AML-193 (cell line): ENCODE measurements at regions not wholly inside any gene's neighbourhood (a gene's known extent, or its start where the extent isn't known, plus 50 kb on each side); places are given as distances from the start of the nearest gene placed in this dataset.
"Not testable (repeated sequence)": the region's sequence is repeated elsewhere in the genome, so short reads cannot be mapped to it uniquely, and the experiment has no call there.

Experiments
- DNase-seq, 2 experiments: peaks; one replicate each; lab custom pipeline; 2025; lab: John Stamatoyannopoulos, UW

DNA sequence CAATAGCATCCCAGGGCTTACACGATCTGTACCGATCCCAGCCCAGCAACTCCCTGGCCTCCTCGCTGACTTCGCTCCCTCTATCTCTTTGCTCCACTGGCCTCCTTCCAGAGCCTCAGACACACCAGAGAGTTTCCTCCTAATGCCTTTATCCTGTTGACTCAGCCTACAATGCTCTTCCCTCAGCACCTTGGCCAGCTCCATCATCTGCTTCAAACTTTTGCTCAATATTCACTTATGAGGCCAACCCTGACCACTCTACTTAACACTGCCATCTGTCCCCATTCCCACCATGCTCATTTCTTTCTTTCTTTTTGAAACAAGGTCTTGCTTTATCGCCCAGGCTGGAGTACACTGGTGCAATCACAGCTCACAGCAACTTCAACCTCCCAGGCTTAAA, 180.9 kb downstream of the CEP170 start:
- DNase-seq = not testable (repeated sequence)

DNA sequence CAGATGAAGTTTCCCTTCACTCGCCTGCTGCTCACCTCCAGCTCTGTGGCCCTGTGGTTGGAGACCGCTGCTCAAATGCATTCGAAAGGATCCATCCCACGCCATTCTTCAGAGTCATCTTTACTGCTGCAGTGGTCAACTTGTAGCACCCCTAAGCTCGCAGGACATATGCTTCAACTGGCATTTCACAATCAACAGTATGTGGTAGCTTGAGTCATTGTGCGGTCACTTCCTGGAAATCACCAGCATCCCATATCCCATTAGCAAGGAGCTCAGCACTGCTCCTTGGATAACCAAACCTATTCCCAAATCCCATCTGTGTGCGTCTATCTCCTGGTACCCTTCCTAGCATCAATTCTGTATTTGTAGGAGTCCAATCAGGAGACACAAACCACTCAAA, 188.0 kb downstream of the CEP170 start:
- DNase-seq = not testable (repeated sequence)

DNA sequence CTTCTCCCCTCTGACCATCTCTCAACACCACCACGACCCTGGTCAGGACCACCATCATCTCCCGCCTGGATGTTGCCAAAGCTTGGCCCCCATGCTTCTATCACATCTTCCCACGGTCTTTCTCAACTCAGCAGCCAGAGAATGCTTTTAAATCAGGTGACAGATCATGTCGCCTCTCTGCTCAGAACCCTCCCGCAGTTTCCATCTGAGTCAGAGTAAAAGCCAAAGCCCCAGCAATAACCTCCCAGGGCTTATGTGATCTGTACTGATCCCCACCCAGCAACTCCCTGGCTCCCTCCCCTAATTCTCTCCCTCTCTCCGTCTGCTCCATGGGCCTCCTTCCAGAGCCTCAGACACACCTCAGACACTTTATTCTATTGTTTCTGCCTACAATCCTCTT, 193.1 kb downstream of the CEP170 start:
- DNase-seq = not testable (repeated sequence)

DNA sequence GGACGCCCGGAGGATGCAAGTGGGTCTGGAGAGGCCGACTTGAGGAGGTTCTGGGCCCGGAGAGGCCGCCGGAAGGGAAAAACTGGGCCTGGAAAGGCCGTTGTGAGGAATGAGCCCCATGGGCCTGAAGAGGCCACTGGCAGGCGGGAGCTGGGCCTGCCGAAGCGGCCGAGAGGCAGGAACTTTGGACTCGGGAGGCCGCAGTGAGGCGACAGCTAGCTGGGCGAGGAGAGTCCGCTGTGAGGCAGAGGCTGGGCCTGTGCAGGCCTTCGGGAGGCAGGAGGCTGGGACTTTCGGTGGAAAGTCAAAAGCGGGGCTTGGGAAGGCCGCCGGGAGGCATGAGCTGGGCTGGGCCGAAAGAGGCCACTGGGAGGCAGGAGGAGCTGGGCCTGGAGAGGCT, 199.6 kb downstream of the CEP170 start:
- not testable (repeated sequence) for DNase-seq

DNA sequence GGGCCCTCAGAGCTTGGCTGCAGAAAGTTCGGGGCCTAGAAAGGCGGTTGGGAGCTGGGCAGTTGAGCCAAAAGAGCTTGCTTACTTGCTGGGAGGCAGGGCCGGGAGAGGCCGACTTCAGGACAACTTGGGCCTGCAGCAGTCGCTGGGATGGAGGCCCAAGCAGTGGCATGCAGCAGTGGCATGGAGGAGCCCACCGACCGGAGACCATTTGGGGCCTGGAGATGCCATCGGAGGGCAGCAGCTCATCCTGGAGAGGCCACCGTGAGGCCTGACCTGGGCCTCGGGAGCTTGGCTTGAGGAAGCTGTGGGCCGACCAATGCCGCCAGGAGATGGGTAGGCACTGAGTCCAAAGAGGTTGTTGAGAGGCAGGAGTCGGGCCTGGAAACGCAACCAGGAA, 200.0 kb downstream of the CEP170 start:
- DNase-seq = not testable (repeated sequence)

DNA sequence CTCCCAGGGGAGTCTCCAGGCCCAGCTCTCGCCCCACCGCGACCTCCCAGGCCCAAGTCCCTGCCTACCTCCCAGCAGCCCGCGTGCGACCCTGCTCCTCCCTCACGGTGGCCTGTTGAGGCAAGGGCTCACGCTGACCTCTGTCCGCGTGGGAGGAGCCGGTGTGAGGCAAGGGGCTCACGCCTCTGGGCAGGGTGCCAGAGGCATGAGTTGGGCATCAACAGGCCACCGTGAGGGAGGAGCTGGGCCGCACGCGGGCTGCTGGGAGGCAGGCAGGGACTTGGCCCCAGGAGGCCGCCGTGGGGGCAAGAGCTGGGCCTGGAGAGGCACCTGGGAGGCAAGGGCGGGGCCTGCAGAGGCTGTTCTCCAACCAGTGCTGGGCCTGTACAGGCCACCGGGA, 200.4 kb downstream of the CEP170 start:
- DNase-seq = not testable (repeated sequence)

DNA sequence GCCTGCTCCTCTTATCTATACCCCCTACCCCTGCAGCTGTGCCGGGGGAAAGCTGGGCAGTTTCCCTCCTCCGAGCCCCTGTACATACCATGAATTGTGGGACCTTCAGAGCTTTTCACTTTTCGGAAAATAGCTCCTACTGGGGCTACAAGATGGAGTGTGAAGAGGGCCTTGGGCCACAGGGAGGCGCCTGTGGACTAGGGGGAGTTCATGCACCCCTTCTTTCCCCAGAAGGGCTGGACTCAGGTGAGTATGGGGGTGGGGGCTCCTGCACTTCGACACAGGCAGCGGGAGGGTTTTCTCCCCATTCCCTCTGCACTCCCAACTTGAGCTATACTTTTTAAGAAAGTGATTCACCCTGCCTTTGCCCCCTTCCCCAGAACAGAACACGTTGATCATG, 202.0 kb downstream of the CEP170 start:
- not testable (repeated sequence) for DNase-seq

DNA sequence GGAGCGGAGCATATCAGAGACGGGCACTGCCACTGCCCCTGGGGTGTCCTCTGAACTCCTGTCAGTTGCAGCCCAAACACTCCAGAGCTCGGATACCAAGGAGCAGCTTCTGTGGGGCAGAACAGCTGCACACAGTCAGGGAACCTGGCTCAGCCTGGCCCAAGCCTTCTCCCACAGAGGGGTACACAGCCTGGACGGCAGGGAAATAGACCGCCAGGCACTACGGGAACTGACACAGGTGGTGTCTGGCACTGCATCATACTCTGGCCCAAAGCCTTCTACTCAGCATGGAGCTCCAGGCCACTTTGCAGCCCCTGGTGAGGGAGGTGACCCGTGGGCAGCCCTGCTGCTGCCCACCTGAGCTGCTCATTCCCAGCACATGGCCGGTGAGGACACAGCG, 204.5 kb downstream of the CEP170 start:
- not testable (repeated sequence) for DNase-seq

DNA sequence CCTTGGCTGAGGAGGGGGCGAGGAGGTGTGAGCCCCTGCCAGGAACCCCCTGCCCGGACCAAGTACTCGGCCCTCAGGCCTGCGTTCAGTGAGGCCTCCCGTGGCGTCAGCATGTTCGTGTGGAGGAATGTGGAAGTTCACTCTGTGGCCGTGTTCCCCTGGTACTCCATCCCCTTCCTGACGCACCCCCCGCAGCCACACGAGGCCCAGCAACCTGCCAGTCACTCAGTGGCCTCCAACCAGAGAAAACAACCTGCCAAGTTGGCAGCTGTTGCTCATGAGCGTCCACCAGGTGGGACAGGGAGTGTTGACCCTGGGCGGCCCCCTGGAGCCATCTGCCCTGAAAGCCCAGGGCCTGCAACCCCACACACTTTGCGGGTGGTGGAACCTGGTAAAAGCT, 205.4 kb downstream of the CEP170 start:
- not testable (repeated sequence) for DNase-seq

DNA sequence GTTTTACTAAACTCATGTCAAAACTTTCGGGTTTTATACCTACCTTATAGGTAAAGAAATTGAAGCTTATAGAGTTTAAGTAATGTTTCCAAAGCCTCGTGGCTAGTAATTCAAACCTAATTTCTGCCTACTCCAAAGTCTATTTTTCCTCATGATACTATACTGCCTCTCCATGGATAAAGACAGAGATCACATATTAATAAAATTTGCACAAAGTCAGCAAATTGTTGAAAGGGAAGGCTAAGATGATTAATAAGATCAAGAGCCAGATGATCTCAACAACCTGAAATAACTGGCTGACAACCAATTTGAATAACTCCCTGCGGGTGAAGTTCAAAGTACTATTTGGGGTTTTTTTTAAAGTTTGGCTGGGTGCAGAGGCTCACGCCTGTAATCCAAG, 233.7 kb downstream of the CEP170 start:
- DNase-seq = not testable (repeated sequence)

DNA sequence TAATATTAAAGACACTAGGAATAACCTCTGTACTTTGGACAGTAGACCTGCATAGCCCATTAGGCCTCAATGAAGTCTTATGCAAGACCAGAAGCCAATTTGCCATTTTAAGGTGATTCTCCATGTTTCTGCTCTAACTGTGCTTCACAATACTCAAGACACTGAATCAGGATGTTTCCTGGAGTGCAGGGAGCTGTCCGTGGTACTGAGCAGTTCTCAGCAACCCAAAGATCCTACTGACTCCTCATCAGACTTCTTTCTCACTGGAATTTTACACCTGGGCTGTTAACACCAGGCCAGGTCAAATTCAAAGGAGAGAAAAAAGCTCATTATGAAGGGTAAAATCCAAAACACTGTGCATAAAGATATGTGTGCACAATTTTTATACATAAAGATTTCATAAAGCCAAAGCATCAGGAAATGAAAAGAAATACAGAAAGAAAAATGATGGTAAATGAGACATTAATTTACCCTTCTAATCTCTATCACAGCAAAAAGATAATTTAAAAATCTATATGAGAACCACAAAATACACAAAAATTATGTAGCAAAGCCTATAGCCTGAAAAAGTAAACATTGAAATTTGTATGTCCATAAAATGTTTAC, 235.9 kb downstream of the CEP170 start:
- not testable (repeated sequence) for DNase-seq

DNA sequence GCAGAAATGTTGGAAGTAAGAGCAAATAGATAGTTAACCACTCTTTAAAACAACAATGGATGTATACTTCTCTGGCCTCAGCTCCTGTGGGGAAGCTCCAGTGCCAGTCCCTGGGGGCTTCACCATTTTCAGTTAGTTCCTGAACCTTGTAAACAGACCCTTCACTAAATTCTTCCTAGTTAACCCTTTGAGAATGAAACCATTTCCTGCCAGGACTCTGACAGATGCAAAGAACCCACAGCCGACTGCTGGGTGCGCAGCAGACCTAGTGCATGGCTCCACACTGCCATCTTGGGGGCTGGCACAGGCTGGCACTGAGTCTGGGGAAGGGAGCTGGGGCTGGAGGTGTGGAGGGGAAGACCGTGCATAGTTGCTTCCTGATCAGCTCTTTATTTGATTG, 244.4 kb downstream of the CEP170 start:
- DNase-seq = not testable (repeated sequence)

DNA sequence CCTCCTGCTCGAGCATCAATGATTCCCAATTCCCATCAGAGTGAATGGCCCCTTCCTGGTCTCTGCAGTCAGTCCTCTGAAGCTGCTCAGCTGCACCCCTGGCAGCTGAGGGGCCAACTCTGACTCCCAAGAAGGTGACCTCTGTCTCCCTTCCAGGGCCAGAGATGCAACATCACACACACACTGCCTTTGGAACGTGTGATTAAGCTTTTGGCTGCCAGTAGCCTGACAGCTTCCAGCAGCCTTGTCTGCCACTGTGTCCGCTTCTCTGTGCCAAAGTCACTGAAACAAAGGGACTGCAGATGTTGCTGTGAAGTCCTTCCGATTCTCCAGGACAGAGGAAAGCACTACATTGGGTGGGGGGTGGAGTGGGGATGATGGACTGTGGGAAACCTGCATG, 254.1 kb downstream of the CEP170 start:
- DNase-seq = not testable (repeated sequence)

DNA sequence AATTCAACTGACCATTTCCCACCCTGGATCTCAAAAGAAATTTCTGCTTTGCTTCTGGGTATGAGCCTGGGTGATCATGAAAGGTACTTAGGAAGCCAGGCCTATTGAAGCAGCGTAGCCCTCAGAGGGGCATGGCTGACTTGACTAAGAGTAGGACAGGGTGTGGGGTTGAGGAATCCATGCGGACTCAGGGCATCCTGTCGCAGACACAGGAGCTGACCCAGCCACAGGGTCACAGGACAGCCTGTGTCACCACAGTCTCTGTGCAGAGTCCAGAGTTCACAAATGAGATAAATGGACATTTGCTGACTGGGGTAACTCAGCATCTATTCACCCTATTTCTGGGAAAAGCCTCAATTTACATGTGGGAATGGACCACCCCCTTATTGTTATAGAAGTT, 262.3 kb downstream of the CEP170 start:
- not testable (repeated sequence) for DNase-seq

DNA sequence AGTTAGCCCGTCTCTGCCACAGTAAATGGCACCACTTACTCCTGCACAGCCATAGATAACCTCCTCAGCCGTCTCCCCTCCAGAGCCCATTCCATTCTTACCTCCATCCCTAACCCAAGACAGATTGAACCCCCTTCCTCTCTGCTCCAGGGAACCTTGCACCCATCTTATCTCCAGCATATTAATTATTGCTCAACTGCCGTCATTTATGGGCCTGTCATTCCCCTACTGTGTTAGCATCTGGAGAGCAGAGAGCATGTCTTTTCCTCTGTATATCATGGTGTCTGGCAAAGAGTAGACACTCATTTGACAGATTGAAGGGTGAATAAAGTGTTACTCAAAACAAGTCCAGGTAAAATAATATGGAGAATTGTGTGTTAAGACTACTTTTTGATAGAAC, 270.0 kb downstream of the CEP170 start:
- not testable (repeated sequence) for DNase-seq

DNA sequence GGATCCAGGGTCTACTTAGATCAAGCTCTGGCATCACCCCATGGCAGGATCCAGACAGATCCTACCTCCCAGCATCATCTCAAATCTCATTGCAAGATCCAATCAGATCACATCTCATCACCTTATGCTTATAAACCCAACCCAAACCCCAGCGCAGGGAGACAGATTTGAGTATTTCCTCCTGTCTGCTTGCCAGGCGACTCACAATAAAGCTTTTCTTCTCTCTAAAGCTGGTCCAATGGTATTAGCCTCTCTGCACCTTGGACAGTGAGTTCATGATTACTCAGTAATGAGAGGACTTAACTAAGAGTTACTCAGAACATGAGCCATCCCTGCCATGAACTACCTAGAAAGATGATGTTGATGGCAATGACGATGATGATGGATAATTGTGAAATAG, 281.7 kb downstream of the CEP170 start:
- DNase-seq = not testable (repeated sequence)

DNA sequence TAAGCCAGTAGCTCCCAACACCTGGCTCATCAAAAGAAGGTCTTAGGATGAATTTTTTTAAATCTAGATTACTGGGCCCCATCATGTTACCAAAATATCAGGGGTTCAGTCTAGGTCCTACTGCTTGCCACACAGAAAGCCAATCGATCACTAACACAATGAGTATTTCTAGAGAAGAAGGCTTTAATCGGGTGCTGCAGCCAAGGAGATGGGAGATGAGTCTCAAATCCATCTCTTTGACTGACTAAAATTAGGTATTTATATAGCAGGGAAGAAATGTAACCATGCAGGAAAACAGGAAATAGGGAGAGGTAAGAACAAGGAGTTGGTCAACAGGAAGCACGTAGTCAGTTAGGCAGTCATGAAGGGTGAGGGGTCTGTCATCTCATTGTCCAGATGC, 288.2 kb downstream of the CEP170 start:
- DNase-seq = no peak

DNA sequence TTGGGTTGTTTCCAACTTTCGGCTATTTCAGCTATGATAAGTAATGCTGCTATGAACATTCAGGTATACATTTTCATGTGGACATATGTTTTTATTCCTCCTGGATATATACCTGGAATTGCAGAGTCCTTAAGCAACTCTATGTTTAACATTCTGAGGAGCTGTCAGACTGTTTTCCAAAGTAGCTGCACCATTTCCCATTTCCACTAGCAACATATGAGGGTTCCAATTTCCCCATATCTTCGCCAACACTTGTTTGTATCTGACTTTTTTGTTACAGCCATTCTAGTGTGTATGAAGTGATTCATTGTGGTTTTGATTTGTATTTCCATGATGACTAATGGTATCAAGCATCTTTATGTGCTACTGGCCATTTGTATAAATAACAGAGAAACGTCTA, 295.7 kb downstream of the CEP170 start:
- not testable (repeated sequence) for DNase-seq

DNA sequence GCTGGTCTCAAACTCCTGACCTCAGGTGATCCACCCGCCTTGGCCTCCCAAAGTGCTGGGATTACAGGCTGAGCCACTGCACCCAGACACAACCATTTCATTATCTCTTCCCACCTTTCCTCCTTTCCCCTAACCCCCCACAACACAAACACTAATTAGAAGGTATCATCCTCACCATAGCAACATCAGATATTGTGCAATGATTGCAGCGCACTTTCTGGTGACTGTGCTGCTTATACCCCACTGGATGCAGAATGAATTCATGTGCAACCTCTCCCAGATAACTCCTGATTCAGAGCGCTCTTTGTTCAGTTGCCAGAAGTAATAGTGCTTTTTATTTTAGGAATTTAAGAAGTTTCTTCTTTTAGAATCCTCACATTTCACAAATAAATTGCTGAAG, 300.1 kb downstream of the CEP170 start:
- not testable (repeated sequence) for DNase-seq

DNA sequence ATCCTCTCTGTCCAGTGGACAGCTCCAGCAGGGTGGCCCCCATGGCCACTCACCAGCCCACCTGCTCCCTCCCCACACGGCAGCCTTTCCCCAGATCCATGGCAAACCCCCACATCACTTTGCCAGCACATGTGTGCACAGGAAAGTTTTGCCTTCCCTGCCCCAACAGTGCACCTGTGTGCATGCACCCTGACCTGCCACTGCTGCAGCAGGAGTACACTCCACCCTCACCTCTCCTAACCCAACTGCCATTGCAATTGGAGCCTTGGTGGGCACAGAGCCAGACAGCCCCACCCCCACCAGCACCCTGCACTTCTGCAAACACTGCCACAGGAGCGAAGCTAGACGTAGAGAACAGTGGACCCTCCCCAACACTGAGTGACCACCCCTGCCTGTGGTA, 308.9 kb downstream of the CEP170 start:
- no peak for DNase-seq

DNA sequence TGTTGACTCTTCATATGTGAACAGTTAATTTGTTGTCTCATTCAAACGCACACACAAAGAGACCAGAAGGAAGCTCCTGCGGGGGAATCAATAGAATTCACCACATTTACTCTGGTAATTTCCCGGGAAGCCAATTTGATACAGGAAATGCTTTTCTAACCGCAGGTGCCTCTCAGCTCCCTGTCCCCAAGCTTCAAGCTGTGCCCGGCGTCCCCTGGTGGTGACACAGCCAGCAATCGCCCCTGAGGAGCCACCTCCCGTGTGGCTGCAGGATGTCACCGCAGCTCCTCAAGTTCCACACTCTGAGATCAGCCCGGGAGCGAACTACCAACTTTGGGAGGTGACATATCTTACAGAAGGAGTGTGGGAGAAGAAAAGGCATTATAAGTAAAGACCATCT, 318.4 kb downstream of the CEP170 start:
- not testable (repeated sequence) for DNase-seq

DNA sequence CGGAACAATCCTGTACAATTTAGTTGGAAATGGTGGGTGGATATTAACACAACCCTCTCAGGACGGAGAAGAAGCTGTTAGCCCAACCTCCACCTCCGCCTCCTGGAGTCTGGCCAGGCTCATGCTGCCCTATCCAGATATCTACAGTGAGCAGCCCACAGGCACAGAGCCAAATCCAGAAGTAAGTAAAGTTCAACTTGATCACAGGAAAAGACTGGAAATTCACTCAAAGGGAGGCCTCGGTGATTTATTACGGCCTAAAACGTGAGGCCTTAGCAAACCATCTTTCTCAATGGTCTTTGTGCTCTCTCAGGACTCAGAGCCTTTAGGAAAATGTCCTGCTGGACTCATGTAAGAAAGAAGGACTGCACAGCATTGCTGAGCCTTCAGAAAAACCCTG, 330.4 kb downstream of the CEP170 start:
- DNase-seq = not testable (repeated sequence)

DNA sequence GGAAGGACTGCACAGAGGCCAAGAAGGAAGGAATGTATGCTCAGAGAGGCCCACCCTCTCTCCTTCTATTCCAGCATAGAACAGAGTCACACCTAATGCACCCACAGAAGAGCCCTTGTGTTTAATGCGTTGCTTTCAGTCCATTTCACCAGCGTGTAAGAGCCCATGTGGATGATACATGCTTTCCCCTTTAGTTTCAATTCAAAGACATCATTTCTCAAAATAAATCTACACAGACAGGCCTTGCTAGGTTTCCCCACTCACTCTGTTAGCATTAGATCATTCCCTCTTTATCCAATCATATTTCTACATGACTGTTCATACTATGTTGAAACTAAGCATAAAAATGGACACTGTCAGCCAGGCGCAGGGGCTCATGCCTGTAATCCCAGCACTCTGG, 331.5 kb downstream of the CEP170 start:
- not testable (repeated sequence) for DNase-seq

DNA sequence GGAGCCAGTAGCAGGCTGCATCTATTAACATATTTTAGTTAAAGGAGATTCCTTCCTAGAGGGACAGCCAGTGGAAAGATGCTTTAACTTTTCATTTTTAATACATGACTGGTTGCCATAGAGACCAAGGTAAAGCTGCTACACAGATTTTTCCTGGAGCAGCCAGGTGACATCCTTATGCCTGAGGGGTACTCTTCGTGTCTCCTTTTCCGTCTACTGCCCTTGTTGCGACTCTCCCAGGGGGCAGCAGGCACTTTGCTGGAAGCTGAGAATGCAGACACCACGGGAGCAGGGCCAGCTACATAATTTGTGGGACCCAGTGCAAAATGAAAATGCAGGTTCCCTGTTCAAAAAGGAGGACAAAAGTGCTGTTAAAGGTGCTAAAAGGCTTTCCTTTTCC, 340.4 kb downstream of the CEP170 start:
- DNase-seq = not testable (repeated sequence)
